ENCODE measurements at regions not wholly inside any gene's neighbourhood (a gene's known extent, or its start where the extent isn't known, plus 50 kb on each side); places are given as distances from the start of the nearest gene placed in this dataset.

- 91% methylated on average over 16 of the region's 16 CpGs for WGBS (ENCODE audit: low lambda C conversion rate)
- Histone ChIP-seq H4K20me1 (ENCODE audit: insufficient read depth) (no peaks in the 10 kb centered on the region), H3K9me2 (no peaks in the 10 kb centered on the region), H3K4me3 (ENCODE audit: low read depth in 2 of 2, low read length in 1 of 2) (no peak overlapping the region), H3K4me2 (no peak overlapping the region), H3F3A (replicated peaks; ENCODE audit: insufficient read depth) (no peaks in the 10 kb centered on the region), H3K9ac (no peak overlapping the region), H3K27ac (ENCODE audit: low read depth in 2 of 2, low read length in 1 of 2) (no peak overlapping the region), H3K4me1 (ENCODE audit: control insufficient read depth in 1 of 2, insufficient read depth in 2 of 2, low read depth in 1 of 2, low read length in 1 of 2) (peaks cover 0 to 9% of the 10 kb centered on the region in 2 experiments; a peak in 1 of 4 replicates), H3K79me2 (ENCODE audit: insufficient read depth) (no peaks in the 10 kb centered on the region), H2AFZ (ENCODE audit: low read depth) (no peak overlapping the region; the same call in 1 of the 2 replicates), H3K27me3 (ENCODE audit: insufficient read depth) (no peaks in the 10 kb centered on the region), H3K9me3 (no peaks in the 10 kb centered on the region), H3K36me3 (replicated peaks in 1 of 2; ENCODE audit: control insufficient read depth in 1 of 2, insufficient read depth in 2 of 2, low read length in 1 of 2) (no peaks in the 10 kb centered on the region)
- DNase-seq = no peak
- CTCF ChIA-PET = no interaction called here
- POLR2A ChIA-PET = no interaction called here
- TF ChIP-seq ELF1 (IDR thresholded peaks at IDR 0.05) = no peak
- no peak for TF ChIP-seq TEAD4 (IDR thresholded peaks at IDR 0.05; ENCODE audit: borderline replicate concordance, insufficient read depth)
- no peak for TF ChIP-seq NRF1 (IDR thresholded peaks at IDR 0.05; ENCODE audit: low read depth, low read length)
- TF ChIP-seq MXI1 (IDR thresholded peaks at IDR 0.05; ENCODE audit: low read depth, low read length) = no peak
- TF ChIP-seq EP300 (IDR thresholded peaks at IDR 0.05; ENCODE audit: borderline replicate concordance in 1 of 2, low read depth in 1 of 2, low read length in 1 of 2) = no peak
- no peak for TF ChIP-seq FOXJ3 (CRISPR knock-in tag; IDR thresholded peaks at IDR 0.05)
- TF ChIP-seq FOXM1 (IDR thresholded peaks at IDR 0.05; ENCODE audit: low read depth) = no peak
- no peak for TF ChIP-seq USF1 (IDR thresholded peaks at IDR 0.05; ENCODE audit: borderline replicate concordance, low read depth)
- no peak for TF ChIP-seq YY1 (IDR thresholded peaks at IDR 0.05; ENCODE audit: low read depth)
- no peak for TF ChIP-seq POLR2AphosphoS5 (IDR thresholded peaks at IDR 0.05; ENCODE audit: low read depth, low read length)
- no peak for TF ChIP-seq FOSL2 (IDR thresholded peaks at IDR 0.05; ENCODE audit: borderline replicate concordance, low read depth)
- TF ChIP-seq, protein P1, sequence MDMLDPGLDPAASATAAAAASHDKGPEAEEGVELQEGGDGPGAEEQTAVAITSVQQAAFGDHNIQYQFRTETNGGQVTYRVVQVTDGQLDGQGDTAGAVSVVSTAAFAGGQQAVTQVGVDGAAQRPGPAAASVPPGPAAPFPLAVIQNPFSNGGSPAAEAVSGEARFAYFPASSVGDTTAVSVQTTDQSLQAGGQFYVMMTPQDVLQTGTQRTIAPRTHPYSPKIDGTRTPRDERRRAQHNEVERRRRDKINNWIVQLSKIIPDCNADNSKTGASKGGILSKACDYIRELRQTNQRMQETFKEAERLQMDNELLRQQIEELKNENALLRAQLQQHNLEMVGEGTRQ (IDR thresholded peaks at IDR 0.05; ENCODE audit: borderline replicate concordance, low read depth, low read length) = no peak
- TF ChIP-seq GATA2 (CRISPR knock-in tag; IDR thresholded peaks at IDR 0.05) = no peak
- TF ChIP-seq, protein P2, sequence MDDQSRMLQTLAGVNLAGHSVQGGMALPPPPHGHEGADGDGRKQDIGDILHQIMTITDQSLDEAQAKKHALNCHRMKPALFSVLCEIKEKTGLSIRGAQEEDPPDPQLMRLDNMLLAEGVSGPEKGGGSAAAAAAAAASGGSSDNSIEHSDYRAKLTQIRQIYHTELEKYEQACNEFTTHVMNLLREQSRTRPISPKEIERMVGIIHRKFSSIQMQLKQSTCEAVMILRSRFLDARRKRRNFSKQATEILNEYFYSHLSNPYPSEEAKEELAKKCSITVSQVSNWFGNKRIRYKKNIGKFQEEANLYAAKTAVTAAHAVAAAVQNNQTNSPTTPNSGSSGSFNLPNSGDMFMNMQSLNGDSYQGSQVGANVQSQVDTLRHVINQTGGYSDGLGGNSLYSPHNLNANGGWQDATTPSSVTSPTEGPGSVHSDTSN (IDR thresholded peaks at IDR 0.05) = no peak
Observed at GRCh38 chr6:44739181-44739580, 351.7 kb downstream of the CDC5L start.

DNA sequence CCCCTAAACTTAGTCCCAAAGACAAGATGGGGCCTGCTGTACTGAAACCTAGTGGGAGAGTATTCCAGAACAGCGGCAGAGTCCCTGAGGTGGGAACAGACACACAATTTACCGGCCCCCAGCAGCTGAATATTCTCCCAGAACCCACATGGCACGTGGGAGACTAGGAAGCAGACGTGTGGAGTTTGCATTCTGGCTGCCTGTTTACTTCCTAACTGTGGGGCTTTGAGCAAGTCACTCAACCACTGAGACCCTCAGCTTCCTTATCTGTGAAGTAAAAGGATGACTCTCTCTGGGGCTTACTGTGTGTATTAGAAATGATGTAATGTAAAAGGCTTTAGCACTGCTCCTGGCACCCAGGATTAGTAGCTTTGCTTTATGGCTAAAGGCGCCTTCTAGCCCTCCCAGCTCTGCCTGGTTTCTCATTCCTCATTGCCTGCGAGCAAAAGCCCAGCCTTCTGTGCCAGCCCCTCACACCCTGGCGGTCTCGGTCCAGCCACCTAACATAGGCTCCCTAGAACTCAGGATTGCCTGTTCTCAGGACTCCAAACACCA is 353.1 kb downstream of the CDC5L start:
- H2AFZ ChIP-seq (ENCODE audit: low read depth) = no peak overlapping the region
- no peaks in the 10 kb centered on the region for H3K9me3 ChIP-seq
- H3F3A ChIP-seq (replicated peaks; ENCODE audit: insufficient read depth) = no peaks in the 10 kb centered on the region
- ChIA-PET POLR2A (no interaction called here), CTCF (interaction anchor here (1.2 kb wide), 1 partner anchor 85 kb away, joined by 5 read pairs; no protein-coding TSS in a partner anchor)
- peaks cover 0 to 6% of the 10 kb centered on the region in 2 experiments; a peak in 1 of 4 replicates for H3K4me1 ChIP-seq (ENCODE audit: control insufficient read depth in 1 of 2, insufficient read depth in 2 of 2, low read depth in 1 of 2, low read length in 1 of 2)
- 76% methylated on average over 8 of the region's 8 CpGs for WGBS (ENCODE audit: low lambda C conversion rate)
- no peaks in the 10 kb centered on the region for H3K27me3 ChIP-seq (ENCODE audit: insufficient read depth)
- H3K36me3 ChIP-seq (replicated peaks in 1 of 2; ENCODE audit: control insufficient read depth in 1 of 2, insufficient read depth in 2 of 2, low read length in 1 of 2) = no peaks in the 10 kb centered on the region
- no peak overlapping the region for H3K4me3 ChIP-seq (ENCODE audit: low read depth in 2 of 2, low read length in 1 of 2)
- no peak for DNase-seq
- H3K79me2 ChIP-seq (ENCODE audit: insufficient read depth) = no peaks in the 10 kb centered on the region
- TF ChIP-seq MEF2A (IDR thresholded peaks at IDR 0.05; ENCODE audit: borderline replicate concordance, low read depth) (no peak), FOXJ3 (CRISPR knock-in tag; IDR thresholded peaks at IDR 0.05) (no peak), CHD2 (IDR thresholded peaks at IDR 0.05; ENCODE audit: low read length, partially characterized antibody) (no peak), GATA2 (CRISPR knock-in tag; IDR thresholded peaks at IDR 0.05) (no peak), EZH2phosphoT487 (IDR thresholded peaks at IDR 0.05; ENCODE audit: borderline replicate concordance, low read depth) (no peak), MXI1 (IDR thresholded peaks at IDR 0.05; ENCODE audit: low read depth, low read length) (no peak), RXRA (IDR thresholded peaks at IDR 0.05; ENCODE audit: borderline replicate concordance, low read depth) (no peak), FOXM1 (IDR thresholded peaks at IDR 0.05; ENCODE audit: low read depth) (no peak), POLR2AphosphoS5 (IDR thresholded peaks at IDR 0.05; ENCODE audit: low read depth, low read length) (no peak), ELF1 (IDR thresholded peaks at IDR 0.05) (no peak), REST (IDR thresholded peaks at IDR 0.05; ENCODE audit: low read depth, low read length) (no peak), RCOR1 (IDR thresholded peaks at IDR 0.05; ENCODE audit: low read length) (no peak), YY1 (IDR thresholded peaks at IDR 0.05; ENCODE audit: low read depth) (no peak), JUND (IDR thresholded peaks at IDR 0.05) (no peak), NFIC (IDR thresholded peaks at IDR 0.05; ENCODE audit: borderline replicate concordance) (no peak)
- no peak overlapping the region for H3K4me2 ChIP-seq
- H3K9me2 ChIP-seq = no peaks in the 10 kb centered on the region
- no peak overlapping the region for H3K27ac ChIP-seq (ENCODE audit: low read depth in 2 of 2, low read length in 1 of 2)
- no peak overlapping the region for H3K9ac ChIP-seq
- no peaks in the 10 kb centered on the region for H4K20me1 ChIP-seq (ENCODE audit: insufficient read depth)

All from SK-N-SH (cell line).